Breast epithelium (tissue), 3 donors: ENCODE measurements at regions not wholly inside any gene's neighbourhood (a gene's known extent, or its start where the extent isn't known, plus 50 kb on each side); places are given as distances from the start of the nearest gene placed in this dataset.

ENCODE experiments used
- POLR2A ChIP-seq: fragments of 450-650 bp; IDR thresholded peaks from one replicate; pipeline ENCODE4 v1.6.1; 2016; ENCODE audit warnings: antibody characterized with exemption, mild to moderate bottlenecking, moderate library complexity
- TF ChIP-seq, protein P1 (sequence below), 3 donors: fragments of 450-650 bp; IDR thresholded peaks; one replicate each; pipeline ENCODE4 v1.5.1; 2016 to 2017; ENCODE audit warnings: antibody characterized with exemption in 3 of 3, mild to moderate bottlenecking in 3 of 3, moderate library complexity in 3 of 3

DNA sequence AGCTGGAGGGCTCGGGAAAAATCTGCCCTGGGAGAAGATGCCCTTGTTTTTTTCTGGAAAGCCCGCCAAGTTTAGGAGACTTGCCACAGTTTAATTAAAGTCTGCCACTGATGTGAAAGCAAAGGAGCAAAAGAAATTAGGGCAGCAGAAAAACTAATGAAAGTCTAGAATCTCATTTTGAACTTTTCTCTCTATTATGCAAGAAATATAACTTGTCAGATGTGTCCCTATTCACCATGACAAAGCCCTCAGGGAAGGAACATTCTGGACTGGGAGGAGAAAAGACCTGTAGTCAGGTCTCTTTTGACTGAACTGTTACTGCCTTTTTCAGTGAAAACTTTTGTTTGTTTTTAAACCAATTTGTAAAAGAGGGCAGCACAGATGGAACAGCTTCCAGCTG is 715.5 kb downstream of the SORCS3 start:
- TF ChIP-seq POLR2A, result no peak
- TF ChIP-seq, protein P1, sequence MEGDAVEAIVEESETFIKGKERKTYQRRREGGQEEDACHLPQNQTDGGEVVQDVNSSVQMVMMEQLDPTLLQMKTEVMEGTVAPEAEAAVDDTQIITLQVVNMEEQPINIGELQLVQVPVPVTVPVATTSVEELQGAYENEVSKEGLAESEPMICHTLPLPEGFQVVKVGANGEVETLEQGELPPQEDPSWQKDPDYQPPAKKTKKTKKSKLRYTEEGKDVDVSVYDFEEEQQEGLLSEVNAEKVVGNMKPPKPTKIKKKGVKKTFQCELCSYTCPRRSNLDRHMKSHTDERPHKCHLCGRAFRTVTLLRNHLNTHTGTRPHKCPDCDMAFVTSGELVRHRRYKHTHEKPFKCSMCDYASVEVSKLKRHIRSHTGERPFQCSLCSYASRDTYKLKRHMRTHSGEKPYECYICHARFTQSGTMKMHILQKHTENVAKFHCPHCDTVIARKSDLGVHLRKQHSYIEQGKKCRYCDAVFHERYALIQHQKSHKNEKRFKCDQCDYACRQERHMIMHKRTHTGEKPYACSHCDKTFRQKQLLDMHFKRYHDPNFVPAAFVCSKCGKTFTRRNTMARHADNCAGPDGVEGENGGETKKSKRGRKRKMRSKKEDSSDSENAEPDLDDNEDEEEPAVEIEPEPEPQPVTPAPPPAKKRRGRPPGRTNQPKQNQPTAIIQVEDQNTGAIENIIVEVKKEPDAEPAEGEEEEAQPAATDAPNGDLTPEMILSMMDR (IDR thresholded peaks at IDR 0.05), result no peak
